VCaP (cell line): ENCODE measurements at regions not wholly inside any gene's neighbourhood (a gene's known extent, or its start where the extent isn't known, plus 50 kb on each side); places are given as distances from the start of the nearest gene placed in this dataset.

ENCODE experiments used
- H3K27ac ChIP-seq: fragments of 450-650 bp; 2 replicates; pipeline ENCODE4 v1.5.1; 2017
- TF ChIP-seq, protein P1 (sequence below): fragments of 450-650 bp; conservative IDR thresholded peaks from 2 replicates; pipeline ENCODE4 v1.5.1; 2017; ENCODE audit warnings: mild to moderate bottlenecking, moderate library complexity

DNA sequence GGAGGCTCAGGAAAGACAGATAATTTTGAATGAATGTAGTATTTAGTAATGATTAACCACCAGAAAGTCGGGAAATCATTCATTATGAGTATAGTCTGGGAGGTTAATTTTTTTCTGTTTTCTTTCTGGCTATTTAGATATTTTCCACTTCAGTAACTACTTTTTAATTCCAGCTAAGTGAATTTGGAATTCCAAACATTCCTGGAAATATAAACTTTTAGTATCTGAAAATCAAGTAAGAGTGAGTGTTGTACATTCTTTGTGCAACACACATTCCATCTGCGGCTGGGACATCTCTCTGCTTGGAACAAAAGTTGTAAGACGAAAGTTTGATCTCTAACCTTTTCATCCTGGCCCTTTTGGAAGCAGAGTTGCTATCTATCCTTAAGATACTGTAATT, 275.7 kb upstream of the SPRED2 start:
- TF ChIP-seq, protein P1, sequence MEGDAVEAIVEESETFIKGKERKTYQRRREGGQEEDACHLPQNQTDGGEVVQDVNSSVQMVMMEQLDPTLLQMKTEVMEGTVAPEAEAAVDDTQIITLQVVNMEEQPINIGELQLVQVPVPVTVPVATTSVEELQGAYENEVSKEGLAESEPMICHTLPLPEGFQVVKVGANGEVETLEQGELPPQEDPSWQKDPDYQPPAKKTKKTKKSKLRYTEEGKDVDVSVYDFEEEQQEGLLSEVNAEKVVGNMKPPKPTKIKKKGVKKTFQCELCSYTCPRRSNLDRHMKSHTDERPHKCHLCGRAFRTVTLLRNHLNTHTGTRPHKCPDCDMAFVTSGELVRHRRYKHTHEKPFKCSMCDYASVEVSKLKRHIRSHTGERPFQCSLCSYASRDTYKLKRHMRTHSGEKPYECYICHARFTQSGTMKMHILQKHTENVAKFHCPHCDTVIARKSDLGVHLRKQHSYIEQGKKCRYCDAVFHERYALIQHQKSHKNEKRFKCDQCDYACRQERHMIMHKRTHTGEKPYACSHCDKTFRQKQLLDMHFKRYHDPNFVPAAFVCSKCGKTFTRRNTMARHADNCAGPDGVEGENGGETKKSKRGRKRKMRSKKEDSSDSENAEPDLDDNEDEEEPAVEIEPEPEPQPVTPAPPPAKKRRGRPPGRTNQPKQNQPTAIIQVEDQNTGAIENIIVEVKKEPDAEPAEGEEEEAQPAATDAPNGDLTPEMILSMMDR = no peak
- no peak overlapping the region for H3K27ac ChIP-seq

DNA sequence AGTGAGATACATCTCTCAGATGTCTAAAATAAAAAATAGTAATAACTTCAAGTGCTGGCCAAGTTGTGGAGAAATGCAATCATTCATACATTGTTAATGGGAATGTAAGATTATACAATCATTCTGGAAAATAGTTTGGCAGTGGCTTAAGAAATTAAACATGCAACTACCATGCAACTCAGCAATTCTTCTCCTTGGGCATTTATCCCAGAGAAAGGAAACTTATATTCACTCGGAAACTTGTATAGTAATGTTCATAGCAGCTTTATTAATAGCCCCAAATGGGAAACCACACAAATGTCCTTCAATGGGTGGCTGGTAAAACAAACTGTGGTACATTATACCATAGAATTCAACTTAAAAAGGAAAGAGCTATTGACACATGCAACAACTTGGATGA, 274.0 kb upstream of the SPRED2 start:
- no peak overlapping the region for H3K27ac ChIP-seq
- TF ChIP-seq, protein P1 = no peak

DNA sequence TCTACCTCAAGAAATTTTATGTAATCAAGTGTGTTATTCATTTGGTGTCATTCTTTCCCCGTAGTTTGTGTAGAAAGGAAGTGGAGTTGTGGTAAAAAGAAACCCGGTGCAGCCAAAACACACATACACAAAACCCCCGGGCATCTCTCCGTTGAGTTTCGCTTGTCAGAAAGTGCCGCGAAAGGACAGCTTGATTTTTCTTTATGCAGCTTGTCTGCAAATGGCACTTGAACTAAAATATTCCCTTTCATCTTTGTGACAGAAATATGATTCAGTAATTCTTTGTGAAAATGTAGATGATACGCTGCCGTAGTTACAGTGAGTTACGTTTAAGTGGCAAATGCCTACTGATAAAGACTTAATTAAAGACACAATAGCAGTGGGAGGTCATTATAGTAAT, 268.8 kb upstream of the SPRED2 start:
- TF ChIP-seq, protein P1 = no peak
- H3K27ac ChIP-seq = no peak overlapping the region

DNA sequence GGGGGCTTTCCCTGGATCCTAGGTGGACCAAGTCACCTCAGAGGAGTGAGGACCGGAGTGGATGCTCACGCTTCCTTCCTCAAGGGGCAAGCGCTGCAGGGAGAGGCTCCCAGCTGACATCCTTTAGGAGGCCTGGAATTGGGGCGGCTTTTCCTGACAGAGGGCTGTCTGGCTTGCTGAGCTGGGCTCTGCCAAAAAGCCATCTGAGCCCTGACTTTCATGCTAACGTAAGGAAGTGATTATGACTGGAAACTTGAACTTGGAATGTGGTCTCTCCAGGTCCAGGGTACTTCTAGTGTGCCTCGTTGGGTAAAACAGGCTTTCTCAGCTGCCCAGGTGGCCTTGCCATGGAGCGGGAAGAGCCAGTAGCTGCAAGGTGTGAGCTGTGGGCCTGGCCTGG, 268.3 kb upstream of the SPRED2 start:
- TF ChIP-seq, protein P1 = no peak

DNA sequence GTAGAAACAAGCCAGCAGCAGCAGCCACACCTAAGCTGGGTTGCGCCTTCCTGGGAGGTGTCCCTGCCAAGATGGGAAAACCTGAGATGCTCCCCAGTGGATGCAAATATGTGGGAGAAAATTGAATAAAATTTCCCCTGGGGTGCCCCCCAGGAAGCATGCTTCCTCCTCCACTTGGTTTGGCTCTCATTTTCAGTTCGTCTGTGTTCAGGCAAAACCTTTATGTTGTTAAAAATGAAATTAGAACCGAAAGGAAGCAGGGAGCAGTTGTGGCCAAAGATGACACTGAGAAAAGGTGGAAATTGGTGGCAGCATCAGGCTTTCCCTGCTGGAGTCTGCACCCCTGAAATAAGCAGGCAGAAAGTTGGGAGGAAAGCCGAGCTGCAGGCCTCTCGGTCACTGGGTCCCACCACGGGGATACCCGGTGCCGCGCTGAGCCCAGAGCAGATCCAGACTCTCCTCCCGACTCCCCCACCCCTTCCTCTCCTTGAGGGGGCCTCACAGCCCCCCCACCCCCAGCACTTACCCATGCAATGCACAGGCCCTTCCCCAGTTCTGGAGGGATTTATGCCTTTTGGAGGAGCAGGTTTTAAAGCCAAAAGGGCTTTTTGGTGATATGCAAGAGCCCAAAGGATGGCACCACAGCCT, 267.7 kb upstream of the SPRED2 start:
- TF ChIP-seq, protein P1 = no peak
- no peak overlapping the region for H3K27ac ChIP-seq

More for the DNA sequence above, 268.3 kb upstream of the SPRED2 start:
- no peak overlapping the region for H3K27ac ChIP-seq

DNA sequence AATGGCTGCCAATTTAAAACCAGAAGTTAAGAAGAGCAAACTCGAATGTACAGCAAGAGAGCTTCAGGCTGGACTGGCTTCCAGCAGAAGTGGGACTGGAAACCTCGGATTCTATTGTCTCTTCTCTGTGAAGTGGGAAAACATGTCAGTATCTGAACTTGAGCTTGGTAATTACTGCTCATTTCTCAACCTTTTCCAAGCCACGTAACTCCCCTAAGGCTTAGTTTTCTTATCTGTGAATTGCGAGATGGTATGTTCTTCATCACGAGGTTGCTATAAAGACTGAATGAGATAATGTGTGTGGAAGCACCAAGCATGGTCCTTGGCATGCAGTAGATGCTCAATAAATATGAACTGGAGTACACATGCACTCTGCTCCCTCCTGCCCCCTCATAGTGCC, 259.4 kb upstream of the SPRED2 start:
- TF ChIP-seq, protein P1 = no peak
- H3K27ac ChIP-seq = no peak overlapping the region

DNA sequence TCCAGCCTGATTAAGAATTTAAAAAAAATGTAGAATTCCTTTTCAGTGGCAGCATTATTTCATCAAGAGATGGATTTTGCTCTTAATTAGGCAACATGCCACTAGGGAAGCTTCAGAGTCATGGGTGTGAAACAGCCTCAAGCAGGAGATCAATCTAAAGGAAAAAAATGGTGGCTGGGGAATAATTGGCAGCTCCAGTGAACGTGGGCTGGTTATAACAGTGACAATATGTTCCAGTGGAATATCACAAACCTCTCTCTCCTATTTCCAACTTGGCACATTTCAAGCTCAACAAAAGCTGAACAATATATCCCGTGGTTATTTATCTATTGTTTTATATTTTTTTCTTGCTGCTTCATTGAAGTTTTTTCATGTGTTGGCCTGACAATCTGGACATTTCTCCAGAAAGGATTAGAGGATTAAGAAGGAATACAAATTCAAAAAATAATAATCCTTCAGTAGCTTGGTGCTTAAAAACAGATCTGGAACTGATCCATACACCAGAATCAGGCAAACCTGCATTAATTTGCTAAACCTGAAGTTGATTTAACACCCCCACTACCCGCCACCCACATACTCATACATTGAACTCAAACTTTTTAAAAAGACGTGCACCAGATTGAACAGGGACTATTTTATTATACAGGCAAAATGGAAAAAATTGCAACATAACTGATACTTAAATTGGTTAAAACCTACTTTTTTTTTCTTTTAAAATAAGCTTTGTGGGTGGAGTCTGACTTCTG, 255.9 kb upstream of the SPRED2 start:
- TF ChIP-seq, protein P1 = no peak
- no peak overlapping the region for H3K27ac ChIP-seq
